ENCODE measurements at regions not wholly inside any gene's neighbourhood (a gene's known extent, or its start where the extent isn't known, plus 50 kb on each side); places are given as distances from the start of the nearest gene placed in this dataset.
A peak's percentile ranks its signal among the peaks of the same experiment; 100 is the strongest.

GRCh38 chr5:96590796-96591195, 71.4 kb upstream of the CAST start:
- ChIA-PET POLR2A (no interaction called here), CTCF (interaction anchor here (1.2 to 18.5 kb wide), 3 partner anchors 10 to 247 kb away, joined by 4 to 662 read pairs (median 47); no protein-coding TSS in a partner anchor)

DNA sequence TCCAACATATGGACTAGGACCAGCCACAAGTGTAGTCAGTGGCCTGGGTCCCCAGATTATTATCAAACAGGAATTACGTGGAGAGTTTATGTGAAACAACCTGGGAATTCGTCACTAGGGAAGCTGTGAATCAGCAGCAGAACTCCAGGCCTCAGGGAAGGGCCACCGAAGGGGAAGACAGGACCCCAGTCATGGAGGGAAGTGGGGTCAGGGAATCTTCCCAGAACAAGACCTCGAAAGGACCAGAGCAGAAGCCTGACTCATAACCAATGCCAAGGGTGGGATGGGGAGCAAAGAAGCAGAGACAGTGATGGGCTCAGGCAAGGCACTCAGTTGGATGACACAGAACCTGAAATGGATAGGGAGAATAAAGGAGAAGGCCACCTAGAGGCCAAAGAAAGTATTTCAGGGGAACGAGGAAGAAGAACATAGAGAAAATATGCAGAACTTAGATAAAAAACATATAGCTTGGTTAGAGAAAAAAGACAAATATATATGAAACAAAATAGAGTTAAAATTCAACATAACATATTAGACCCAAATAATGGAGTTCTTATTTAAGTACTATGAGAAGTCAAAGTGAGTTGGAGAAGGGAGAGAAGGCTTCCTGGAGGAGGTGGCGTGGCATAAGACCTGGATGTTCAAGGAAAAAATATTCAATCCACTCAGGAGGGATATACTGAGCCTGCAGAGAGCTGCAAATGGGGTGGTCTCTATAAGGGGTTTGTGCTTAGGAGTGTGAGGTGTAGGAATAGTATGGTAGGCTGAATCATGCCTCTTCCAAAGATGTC, 66.7 kb upstream of the CAST start:
- ChIA-PET POLR2A (no interaction called here), CTCF (interaction anchor here (0.6 to 18.5 kb wide), 8 partner anchors 8 to 252 kb away, joined by 3 to 662 read pairs (median 4); no protein-coding TSS in a partner anchor)
- H3K4me3 ChIP-seq (ENCODE audit: low read depth, low read length) = no peak overlapping the region
- DNase-seq (ENCODE audit: low read depth, low spot score) = no peak
- TF ChIP-seq, protein P1, sequence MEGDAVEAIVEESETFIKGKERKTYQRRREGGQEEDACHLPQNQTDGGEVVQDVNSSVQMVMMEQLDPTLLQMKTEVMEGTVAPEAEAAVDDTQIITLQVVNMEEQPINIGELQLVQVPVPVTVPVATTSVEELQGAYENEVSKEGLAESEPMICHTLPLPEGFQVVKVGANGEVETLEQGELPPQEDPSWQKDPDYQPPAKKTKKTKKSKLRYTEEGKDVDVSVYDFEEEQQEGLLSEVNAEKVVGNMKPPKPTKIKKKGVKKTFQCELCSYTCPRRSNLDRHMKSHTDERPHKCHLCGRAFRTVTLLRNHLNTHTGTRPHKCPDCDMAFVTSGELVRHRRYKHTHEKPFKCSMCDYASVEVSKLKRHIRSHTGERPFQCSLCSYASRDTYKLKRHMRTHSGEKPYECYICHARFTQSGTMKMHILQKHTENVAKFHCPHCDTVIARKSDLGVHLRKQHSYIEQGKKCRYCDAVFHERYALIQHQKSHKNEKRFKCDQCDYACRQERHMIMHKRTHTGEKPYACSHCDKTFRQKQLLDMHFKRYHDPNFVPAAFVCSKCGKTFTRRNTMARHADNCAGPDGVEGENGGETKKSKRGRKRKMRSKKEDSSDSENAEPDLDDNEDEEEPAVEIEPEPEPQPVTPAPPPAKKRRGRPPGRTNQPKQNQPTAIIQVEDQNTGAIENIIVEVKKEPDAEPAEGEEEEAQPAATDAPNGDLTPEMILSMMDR (IDR thresholded peaks at IDR 0.05; ENCODE audit: insufficient read depth, low read length, missing control alignments) = peak; percentile 5

More at GRCh38 chr5:96590796-96591195, 71.4 kb upstream of the CAST start:
- H3K4me3 ChIP-seq (ENCODE audit: low read depth, low read length) = no peak overlapping the region
- no peak for DNase-seq (ENCODE audit: low read depth, low spot score)
- TF ChIP-seq, protein P1 (IDR thresholded peaks at IDR 0.05; ENCODE audit: insufficient read depth, low read length, missing control alignments) = no peak

DNA sequence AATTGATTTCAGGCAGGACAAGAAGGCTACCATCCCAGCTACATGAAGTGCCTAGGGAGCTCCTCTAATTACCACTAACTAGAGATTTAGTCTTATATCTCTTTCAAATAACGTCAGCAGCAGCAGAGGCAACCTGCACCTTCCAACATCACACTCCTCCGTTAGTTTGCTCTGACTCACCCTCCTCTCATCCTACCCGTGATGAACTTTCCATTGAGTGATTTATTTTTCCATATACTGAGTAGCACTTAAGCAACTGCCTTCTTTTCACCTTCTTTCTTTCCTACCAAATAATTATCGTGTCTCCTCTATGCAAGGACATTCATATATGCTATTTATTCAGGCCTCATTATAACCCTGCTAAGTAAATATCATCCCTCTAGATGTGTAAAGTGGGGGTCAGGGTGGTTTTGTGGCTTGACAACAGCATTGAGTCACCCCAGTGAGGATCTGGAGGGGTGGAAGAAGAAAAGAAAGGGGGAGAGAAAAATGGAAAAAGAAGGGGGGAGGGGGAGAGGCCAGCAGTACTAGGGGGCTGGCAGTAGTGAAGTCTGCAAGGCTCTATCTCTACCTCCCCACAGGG, 64.6 kb upstream of the CAST start:
- POLR2A ChIA-PET = interaction anchor here (0.5 kb wide), 1 partner anchor 354 kb away, joined by 4 read pairs; no protein-coding TSS in a partner anchor
- CTCF ChIA-PET = interaction anchor here (2.3 to 18.5 kb wide), 2 partner anchors 25 to 254 kb away, joined by 4 to 662 read pairs; no protein-coding TSS in a partner anchor
- DNase-seq (ENCODE audit: low read depth, low spot score) = no peak

GRCh38 chr5:96601200-96601599, 61.0 kb upstream of the CAST start:
- TF ChIP-seq, protein P1 (IDR thresholded peaks at IDR 0.05; ENCODE audit: insufficient read depth, low read length, missing control alignments) = no peak
- POLR2A ChIA-PET = no interaction called here
- no peak overlapping the region for H3K4me3 ChIP-seq (ENCODE audit: low read depth, low read length)
- DNase-seq (ENCODE audit: low read depth, low spot score) = no peak
- CTCF ChIA-PET = interaction anchor here (0.7 to 18.5 kb wide), 53 partner anchors 9 to 760 kb away, joined by 3 to 662 read pairs (median 4); no protein-coding TSS in a partner anchor

More for the DNA sequence above, 64.6 kb upstream of the CAST start:
- H3K4me3 ChIP-seq (ENCODE audit: low read depth, low read length) = no peak overlapping the region
- TF ChIP-seq, protein P1 (IDR thresholded peaks at IDR 0.05; ENCODE audit: insufficient read depth, low read length, missing control alignments) = no peak

DNA sequence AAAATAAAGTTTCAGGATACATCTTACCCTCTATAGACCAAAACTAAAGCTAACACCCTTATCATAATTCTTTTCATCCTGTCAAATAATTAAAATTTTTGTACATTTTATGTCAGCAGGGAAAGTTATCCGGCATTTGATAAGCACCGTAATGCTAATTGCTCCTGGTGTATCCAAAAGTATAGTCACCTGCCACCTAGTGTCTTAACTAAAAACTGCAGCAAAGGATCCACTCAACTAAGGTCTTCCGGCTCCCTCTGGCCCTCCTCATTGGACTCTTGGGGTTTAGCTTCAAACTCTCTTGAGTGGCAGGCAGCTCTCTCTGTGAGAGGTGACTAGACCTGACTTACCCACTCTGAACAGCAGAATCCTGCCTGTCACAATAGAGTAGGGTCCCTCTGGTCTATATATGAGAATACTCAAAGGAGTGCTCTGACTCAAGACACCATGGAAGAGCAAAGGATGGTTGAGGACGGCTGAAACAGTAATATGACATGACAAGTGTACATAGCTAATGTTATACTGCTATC, 60.4 kb upstream of the CAST start:
- TF ChIP-seq, protein P1 (IDR thresholded peaks at IDR 0.05; ENCODE audit: insufficient read depth, low read length, missing control alignments) = peak; percentile 62
- DNase-seq (ENCODE audit: low read depth, low spot score) = no peak
- H3K4me3 ChIP-seq (ENCODE audit: low read depth, low read length) = no peak overlapping the region
- ChIA-PET CTCF (interaction anchor here (0.7 to 18.5 kb wide), 58 partner anchors 9 to 760 kb away, joined by 3 to 662 read pairs (median 4); no protein-coding TSS in a partner anchor), POLR2A (no interaction called here)

DNA sequence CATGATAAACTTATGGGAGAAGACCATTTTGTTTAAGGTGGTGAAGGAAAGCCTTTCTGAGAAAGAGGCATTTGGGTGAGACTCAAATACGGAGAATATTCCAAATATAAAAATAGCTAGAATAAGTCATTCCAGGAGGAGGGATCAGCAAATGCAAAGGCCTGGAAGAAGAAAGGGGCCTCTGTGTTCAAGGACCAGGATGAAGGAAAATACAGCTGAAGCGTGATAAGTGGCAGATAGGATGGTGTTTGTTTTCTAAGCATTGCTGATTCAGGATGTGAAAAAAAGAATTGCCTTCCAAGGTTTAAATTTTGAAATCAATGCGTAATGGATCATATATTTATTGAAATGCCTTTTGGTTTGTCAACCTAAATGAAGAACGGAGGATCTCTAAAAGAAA, 59.4 kb upstream of the CAST start:
- TF ChIP-seq, protein P1 (IDR thresholded peaks at IDR 0.05; ENCODE audit: insufficient read depth, low read length, missing control alignments) = no peak
- DNase-seq (ENCODE audit: low read depth, low spot score) = no peak
- ChIA-PET POLR2A (no interaction called here), CTCF (interaction anchor here (1.0 to 18.5 kb wide), 21 partner anchors 10 to 281 kb away, joined by 3 to 662 read pairs (median 6); no protein-coding TSS in a partner anchor)
- H3K4me3 ChIP-seq (ENCODE audit: low read depth, low read length) = no peak overlapping the region

Measured in AG04449 (cell line).